ENCODE measurements at regions not wholly inside any gene's neighbourhood (a gene's known extent, or its start where the extent isn't known, plus 50 kb on each side); places are given as distances from the start of the nearest gene placed in this dataset.
"Not testable (repeated sequence)": the region's sequence is repeated elsewhere in the genome, so short reads cannot be mapped to it uniquely, and the experiment has no call there.

GRCh38 chr1:30476911-30477459 is 246.4 kb downstream of the MATN1 start:
- ATAC-seq = no peak

- ATAC-seq = no peak
These were observed 246.9 kb downstream of the MATN1 start for GRCh38 chr1:30476476-30476875.

DNA sequence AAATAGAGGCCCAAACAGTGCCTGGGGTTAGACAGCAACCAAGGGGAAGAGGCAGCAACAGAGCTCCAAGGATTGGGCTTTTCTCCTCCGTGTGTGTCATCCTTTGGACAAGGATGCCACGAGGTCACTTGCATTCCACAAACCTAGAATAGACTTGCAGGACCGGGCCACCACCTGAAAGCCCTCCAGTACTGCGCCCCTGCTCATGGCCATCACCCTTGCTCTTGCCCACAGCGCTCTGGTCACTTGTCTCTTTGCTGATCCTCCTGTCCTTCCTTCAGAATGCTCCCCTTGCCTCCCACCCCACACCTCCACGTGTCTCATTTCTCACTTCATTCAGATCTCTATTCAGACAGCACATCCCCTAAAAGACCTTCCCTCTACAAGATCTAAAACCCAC is 247.4 kb downstream of the MATN1 start:
- ATAC-seq = no peak

DNA sequence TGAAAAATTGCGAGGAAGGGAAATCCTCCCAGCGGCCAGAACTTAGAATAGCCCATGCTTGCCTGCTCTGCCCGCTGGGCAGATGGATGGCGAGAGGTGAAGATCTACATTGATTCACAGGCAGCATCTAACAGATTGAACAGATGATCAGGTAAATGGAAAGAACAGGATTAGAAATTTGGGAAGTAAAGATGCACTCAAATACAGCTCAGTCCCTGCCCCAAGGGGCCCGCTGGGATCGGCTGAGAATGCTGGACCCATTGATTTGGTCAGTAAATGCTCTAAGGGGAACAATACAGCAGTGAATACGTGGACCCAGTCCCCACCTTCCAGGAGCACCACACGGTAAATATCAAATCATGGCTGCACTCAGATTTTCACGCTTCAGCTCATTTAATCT is 248.2 kb downstream of the MATN1 start:
- no peak for ATAC-seq

DNA sequence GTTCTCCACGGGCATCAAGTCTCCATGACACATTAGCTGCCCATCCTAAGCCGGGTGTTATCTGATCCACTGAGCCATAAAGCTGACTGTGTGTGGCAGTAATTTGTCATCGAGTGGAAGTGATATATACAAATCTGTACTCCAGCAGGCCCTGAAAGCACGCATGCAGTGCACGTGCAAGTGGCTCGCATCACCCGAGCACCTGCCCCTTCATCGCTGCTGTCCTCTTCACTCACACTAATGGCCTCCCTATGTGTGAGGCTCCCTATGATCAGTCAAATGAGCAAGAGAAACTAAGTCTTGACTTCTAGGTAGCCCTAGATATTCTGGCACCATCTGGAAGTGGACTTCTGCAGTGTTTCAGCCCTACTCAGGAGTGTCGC is 248.6 kb downstream of the MATN1 start:
- no peak for ATAC-seq

- ATAC-seq = no peak
These were observed 249.2 kb downstream of the MATN1 start for GRCh38 chr1:30473922-30474817.

GRCh38 chr1:30472526-30472925 is 250.9 kb downstream of the MATN1 start:
- no peak for ATAC-seq

DNA sequence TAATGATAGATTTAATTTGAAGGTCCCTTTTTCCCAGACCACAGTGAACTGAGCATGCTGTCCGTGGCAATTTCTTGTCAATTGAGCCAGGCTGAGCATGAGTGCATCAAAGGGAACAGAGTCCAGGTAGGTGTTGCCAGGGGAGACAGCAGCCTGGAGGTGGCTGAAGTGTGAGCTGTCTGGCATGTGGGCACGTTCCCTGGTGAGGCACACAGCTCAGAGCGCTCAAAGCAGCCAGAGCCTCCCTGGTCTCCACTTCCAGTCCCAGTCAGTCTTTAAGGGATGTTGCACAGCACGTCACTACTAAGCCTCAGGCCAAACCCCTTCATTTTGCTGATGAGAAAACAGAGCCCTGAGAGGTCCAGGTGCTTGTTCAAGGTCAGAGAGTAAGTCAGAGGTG is 251.4 kb downstream of the MATN1 start:
- no peak for ATAC-seq

- ATAC-seq = peak in 1 of 2 donors; percentile 24
These were observed 252.1 kb downstream of the MATN1 start for GRCh38 chr1:30471307-30471706.

GRCh38 chr1:30469426-30469825 is 254.0 kb downstream of the MATN1 start:
- no peak for ATAC-seq

- ATAC-seq = no peak
These were observed 256.3 kb downstream of the MATN1 start for GRCh38 chr1:30467101-30467500.

- no peak for ATAC-seq
These were observed 256.8 kb downstream of the MATN1 start for GRCh38 chr1:30466610-30467009.

DNA sequence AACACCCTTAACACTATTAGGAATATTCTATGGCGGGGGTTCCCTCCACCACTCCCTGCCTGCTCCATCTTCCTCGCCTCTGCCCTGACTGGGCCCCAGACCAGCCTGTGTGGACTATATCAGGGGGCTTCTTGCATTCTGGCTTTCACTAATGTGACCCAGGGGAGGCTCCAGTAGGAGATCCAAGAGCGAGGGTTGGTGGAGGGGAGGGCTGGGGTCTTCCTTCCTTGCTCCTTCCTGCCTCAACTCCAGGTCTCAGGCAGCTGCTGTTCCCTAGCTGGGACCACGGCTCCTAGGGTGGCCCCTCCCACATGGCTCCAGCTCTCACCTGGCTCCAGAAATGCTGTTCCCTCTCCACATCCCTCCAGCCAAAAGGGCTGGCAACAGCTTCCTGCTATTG is 257.4 kb downstream of the MATN1 start:
- no peak for ATAC-seq

DNA sequence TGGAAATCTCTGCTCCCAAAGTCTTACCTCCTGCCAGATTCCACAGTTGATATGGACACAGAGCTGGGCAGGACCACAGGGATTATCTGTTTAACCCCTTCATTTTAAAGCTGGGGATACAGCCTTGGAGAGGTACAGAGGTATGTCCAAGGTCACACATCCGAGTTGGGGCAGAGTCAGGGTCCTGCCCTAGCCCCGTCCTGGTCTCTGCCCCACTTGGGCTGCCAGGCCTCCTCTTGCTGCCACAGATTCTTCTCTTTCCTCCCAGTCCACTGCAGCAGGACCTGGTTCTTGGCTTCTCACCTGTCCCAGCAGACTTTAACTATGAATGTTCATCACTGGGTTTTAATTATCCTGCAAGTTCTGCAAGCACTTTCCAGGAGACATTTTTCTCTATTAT is 258.3 kb downstream of the MATN1 start:
- ATAC-seq = no peak

GRCh38 chr1:30464187-30464617 is 259.2 kb downstream of the MATN1 start:
- no peak for ATAC-seq

GRCh38 chr1:30462826-30463425 is 260.5 kb downstream of the MATN1 start:
- ATAC-seq = no peak

DNA sequence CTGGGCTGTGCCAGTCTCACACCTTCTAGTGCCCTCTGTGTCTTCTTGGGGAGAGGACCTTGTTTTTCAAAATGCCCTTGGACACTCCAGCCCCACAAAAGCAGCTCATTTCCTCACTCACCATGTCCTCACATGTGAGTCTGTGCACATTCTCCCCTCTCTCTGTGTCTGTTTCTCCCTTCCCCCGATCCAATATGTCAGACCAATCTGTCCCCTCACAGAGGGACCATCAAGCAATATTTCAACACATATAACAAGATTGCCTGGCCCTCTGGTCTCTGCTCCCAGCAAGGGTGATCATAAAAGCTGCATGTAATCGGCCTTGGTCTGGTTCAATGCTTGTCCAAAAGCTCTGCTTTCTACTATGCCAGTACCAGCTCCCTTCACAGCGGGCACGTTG is 261.2 kb downstream of the MATN1 start:
- ATAC-seq = no peak

GRCh38 chr1:30461640-30462039 is 261.7 kb downstream of the MATN1 start:
- no peak for ATAC-seq

- no peak for ATAC-seq
These were observed 262.7 kb downstream of the MATN1 start for GRCh38 chr1:30460661-30461060.

- ATAC-seq = not testable (repeated sequence)
These were observed 264.5 kb downstream of the MATN1 start for GRCh38 chr1:30458730-30459485.

GRCh38 chr1:30452925-30453324 is 270.5 kb downstream of the MATN1 start:
- ATAC-seq = no peak

DNA sequence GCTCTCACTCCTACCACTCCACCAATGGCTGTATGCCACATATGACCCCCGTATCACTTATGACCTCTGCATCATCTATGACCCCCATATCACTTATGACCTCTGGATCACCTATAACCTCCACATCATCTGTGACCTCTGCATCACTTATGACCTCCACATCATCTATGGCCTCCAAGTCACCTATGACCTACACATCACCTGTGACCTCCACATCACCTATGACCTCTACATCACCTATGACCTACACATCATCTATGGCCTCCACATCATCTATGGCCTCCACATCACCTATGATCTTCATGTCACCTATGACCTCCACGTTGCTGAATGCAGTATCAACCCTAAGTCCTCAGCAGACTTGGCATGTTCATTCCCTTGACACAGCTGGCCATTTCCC is 271.2 kb downstream of the MATN1 start:
- no peak for ATAC-seq

GRCh38 chr1:30451532-30452125 is 271.8 kb downstream of the MATN1 start:
- no peak for ATAC-seq

All from activated CD4-positive, CD25-positive, alpha-beta regulatory T cell treated with anti-CD3 and anti-CD28 coated beads, Interleukin-2, amount 50 U/mL, for 24 hours (primary cell).